ENCODE measurements at regions not wholly inside any gene's neighbourhood (a gene's known extent, or its start where the extent isn't known, plus 50 kb on each side); places are given as distances from the start of the nearest gene placed in this dataset.
"Not testable (repeated sequence)": the region's sequence is repeated elsewhere in the genome, so short reads cannot be mapped to it uniquely, and the experiment has no call there.

GRCh38 chr3:94799420-94800060, 736.7 kb downstream of the NSUN3 start:
- no peak for DNase-seq (ENCODE audit: low read depth)
- no peak for TF ChIP-seq CTCF (IDR thresholded peaks at IDR 0.05; ENCODE audit: low read depth, low read length, missing control alignments)

GRCh38 chr3:94811836-94812235, 749.0 kb downstream of the NSUN3 start:
- H3K4me3 ChIP-seq (ENCODE audit: low read depth, low read length) = no peak overlapping the region
- TF ChIP-seq CTCF (IDR thresholded peaks at IDR 0.05; ENCODE audit: low read depth, low read length, missing control alignments) = no peak
- no peak for DNase-seq (ENCODE audit: low read depth)

More at GRCh38 chr3:94799420-94800060, 736.7 kb downstream of the NSUN3 start:
- no peak overlapping the region for H3K4me3 ChIP-seq (ENCODE audit: low read depth, low read length)

DNA sequence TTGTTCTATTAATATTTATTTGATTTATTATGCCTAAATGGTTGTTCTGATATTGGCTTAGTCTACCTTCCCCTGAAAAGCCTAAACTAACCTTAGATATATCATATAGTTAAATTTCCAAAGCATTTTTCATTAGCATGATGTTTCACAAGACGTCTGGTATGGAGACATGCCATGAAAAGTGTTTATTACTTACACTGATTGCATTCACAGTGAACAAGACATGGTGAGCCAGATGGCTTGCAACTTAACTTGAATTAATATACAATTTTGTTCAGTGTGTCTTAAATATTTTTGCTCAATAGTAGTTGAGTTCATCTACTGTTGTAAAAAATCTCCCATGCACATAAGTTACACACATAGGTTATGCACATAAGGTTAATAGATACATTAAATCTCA, 758.4 kb downstream of the NSUN3 start:
- no peak for DNase-seq (ENCODE audit: low read depth)
- H3K4me3 ChIP-seq (ENCODE audit: low read depth, low read length) = no peak overlapping the region
- no peak for TF ChIP-seq CTCF (IDR thresholded peaks at IDR 0.05; ENCODE audit: low read depth, low read length, missing control alignments)

GRCh38 chr3:94822298-94822697, 759.4 kb downstream of the NSUN3 start:
- no peak overlapping the region for H3K4me3 ChIP-seq (ENCODE audit: low read depth, low read length)
- DNase-seq (ENCODE audit: low read depth) = no peak
- TF ChIP-seq CTCF (IDR thresholded peaks at IDR 0.05; ENCODE audit: low read depth, low read length, missing control alignments) = no peak

DNA sequence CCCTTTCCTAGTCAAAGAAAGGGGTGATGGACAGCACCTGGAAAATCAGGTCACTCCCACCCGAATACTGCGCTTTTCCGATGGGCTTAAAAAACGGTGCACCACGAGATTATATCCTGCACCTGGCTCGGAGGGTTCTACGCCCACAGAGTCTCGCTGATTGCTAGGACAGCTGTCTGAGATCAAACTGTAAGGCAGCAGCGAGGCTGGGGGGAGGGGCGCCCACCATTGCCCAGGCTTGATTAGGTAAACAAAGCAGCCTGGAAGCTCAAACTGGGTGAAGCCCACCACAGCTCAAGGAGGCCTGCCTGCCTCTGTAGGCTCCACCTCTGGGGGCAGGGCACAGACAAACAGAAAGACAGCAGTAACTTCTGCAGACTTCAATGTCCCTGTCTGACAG, 783.4 kb downstream of the NSUN3 start:
- not testable (repeated sequence) for H3K4me3 ChIP-seq (ENCODE audit: low read depth, low read length)

DNA sequence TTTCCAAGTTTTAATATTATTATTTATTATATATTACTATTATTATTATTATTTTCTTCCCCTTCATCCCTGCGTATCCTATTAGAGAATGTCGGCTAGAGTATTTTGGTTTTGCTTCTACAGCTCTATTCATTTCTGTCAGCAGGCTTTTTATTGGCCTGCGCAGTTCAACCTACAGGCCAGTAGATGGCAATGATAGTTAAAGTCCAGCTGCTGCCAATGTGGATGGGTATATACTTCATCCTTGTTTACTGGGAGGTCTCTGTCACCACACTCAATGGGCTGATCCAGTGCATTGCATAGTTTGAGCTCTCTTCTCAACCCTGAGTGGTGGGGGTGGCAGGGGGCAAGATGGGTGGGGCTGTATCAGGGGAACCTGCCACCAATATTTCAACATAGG, 799.8 kb downstream of the NSUN3 start:
- peak; percentile 54 for TF ChIP-seq CTCF (IDR thresholded peaks at IDR 0.05; ENCODE audit: low read depth, low read length, missing control alignments)
- H3K4me3 ChIP-seq (ENCODE audit: low read depth, low read length) = no peak overlapping the region
- no peak for DNase-seq (ENCODE audit: low read depth)

More for the DNA sequence above, 783.4 kb downstream of the NSUN3 start:
- not testable (repeated sequence) for DNase-seq (ENCODE audit: low read depth)

- no peak overlapping the region for H3K4me3 ChIP-seq (ENCODE audit: low read depth, low read length)
- no peak for DNase-seq (ENCODE audit: low read depth)
- TF ChIP-seq CTCF (IDR thresholded peaks at IDR 0.05; ENCODE audit: low read depth, low read length, missing control alignments) = no peak
These were observed 806.2 kb downstream of the NSUN3 start for GRCh38 chr3:94869059-94869547.
